Ovary (tissue), 3 donors: ENCODE measurements at regions not wholly inside any gene's neighbourhood (a gene's known extent, or its start where the extent isn't known, plus 50 kb on each side); places are given as distances from the start of the nearest gene placed in this dataset.

Source experiments
- CTCF ChIP-seq, 3 donors: fragments of 450-650 bp in 2 of 3; fragments of 200-600 bp in 1 of 3; IDR thresholded peaks; one replicate each; pipeline versions ENCODE4 v1.5.1 to v1.8.0; 2016 to 2022; ENCODE audit warnings: antibody characterized with exemption in 3 of 3, mild to moderate bottlenecking in 1 of 3
- EP300 ChIP-seq: sonication (generic); formaldehyde crosslinking; IDR thresholded peaks from one replicate; pipeline ENCODE4 v1.6.1; 2017; ENCODE audit warnings: antibody characterized with exemption
- POLR2A ChIP-seq: fragments of 450-650 bp; IDR thresholded peaks from one replicate; pipeline ENCODE4 v1.6.1; 2017; ENCODE audit warnings: antibody characterized with exemption, mild to moderate bottlenecking, moderate library complexity
- donor health status: DM: no; HTN: no; CAD: no.

- TF ChIP-seq CTCF (IDR thresholded peaks at IDR 0.05) (no peak), POLR2A (no peak), EP300 (no peak)
These were observed 116.6 kb upstream of the RTL1 start for GRCh38 chr14:101019990-101020710.
